MCF 10A (cell line): ENCODE measurements at regions not wholly inside any gene's neighbourhood (a gene's known extent, or its start where the extent isn't known, plus 50 kb on each side); places are given as distances from the start of the nearest gene placed in this dataset.

Experiments
- BruUV-seq: library from RNA; stranded (reverse); fragments of 400-500 nt; replicated peaks from 2 replicates; lab custom pipeline; 2021; lab: Mats Ljungman, UMichigan
- CTCF ChIA-PET: fragments of 300-600 bp; sonication (Branson Sonifier 250); formaldehyde crosslinking; extraction: SDS; loops from one replicate; lab custom pipeline; 2021; ENCODE audit warnings: antibody characterized with exemption, inconsistent platforms; lab: Yijun Ruan, JAX
- POLR2A ChIA-PET: fragments of 300-600, 350-650 bp; sonication (Branson Sonifier 250); formaldehyde crosslinking; extraction: SDS; loops from one replicate; lab custom pipeline; 2020; ENCODE audit warnings: antibody characterized with exemption, inconsistent platforms; lab: Yijun Ruan, JAX
- DNase-seq: peaks from one replicate; pipeline ENCODE4 v3.0.0-alpha.2; 2018; ENCODE audit not compliant: unreplicated experiment
- H3K27ac Mint-ChIP-seq: one replicate; pipeline ENCODE4 v1.8.0; 2022; ENCODE audit warnings: mild to moderate bottlenecking, low read depth, mixed read lengths; ENCODE audit not compliant: unreplicated experiment
- H3K27me3 Mint-ChIP-seq: one replicate; pipeline ENCODE4 v1.8.0; 2022; ENCODE audit warnings: mixed read lengths; ENCODE audit not compliant: insufficient read depth, unreplicated experiment
- H3K36me3 Mint-ChIP-seq: one replicate; pipeline ENCODE4 v1.8.0; 2022; ENCODE audit warnings: mild to moderate bottlenecking, moderate library complexity, mixed read lengths; ENCODE audit not compliant: insufficient read depth, unreplicated experiment
- H3K4me1 Mint-ChIP-seq: one replicate; pipeline ENCODE4 v1.8.0; 2022; ENCODE audit warnings: mixed read lengths; ENCODE audit not compliant: insufficient read depth, unreplicated experiment
- H3K4me3 Mint-ChIP-seq: one replicate; pipeline ENCODE4 v1.8.0; 2022; ENCODE audit warnings: mild to moderate bottlenecking, moderate library complexity, mixed read lengths; ENCODE audit not compliant: unreplicated experiment
- H3K9me3 Mint-ChIP-seq: one replicate; pipeline ENCODE4 v1.8.0; 2022; ENCODE audit warnings: mixed read lengths; ENCODE audit not compliant: unreplicated experiment
- intact Hi-C: fragments of 100-400 bp; cut with micrococcal nuclease; formaldehyde crosslinking; loops from 2 replicates; pipeline ENCODE4 v1.14.1; 2022
- TF ChIP-seq, protein P1 (sequence below): fragments of 200-600 bp; IDR thresholded peaks from one replicate; pipeline ENCODE4 v1.8.0; 2022; ENCODE audit warnings: antibody characterized with exemption, mild to moderate bottlenecking; ENCODE audit not compliant: unreplicated experiment

DNA sequence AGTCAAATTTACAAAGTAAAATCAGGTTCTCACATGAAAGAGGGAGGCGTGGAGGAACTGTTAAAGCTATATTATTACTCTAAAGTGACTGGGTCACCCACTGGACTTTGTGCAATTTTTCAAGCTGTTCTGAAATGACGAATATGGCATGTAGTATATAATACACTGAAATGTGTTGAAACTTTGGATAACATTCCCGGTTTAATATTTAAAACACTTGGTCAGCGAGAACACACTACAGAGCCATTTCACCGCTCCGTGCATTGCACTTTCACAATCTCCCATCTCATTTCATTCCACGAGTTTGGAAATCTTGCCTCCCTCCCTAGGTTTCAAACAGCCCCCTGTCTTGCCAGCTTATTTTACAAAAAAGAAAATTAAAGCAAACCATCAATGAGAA, 337.9 kb downstream of the WDR11 start:
- ChIA-PET POLR2A (no interaction called here), CTCF (no interaction called here)
- no peak overlapping the region for H3K27ac Mint-ChIP-seq
- no peaks in the 10 kb centered on the region for H3K9me3 Mint-ChIP-seq
- no peaks in the 10 kb centered on the region for H3K36me3 Mint-ChIP-seq
- no peak overlapping the region for H3K4me3 Mint-ChIP-seq
- no TSS peak for BruUV-seq
- DNase-seq: no peak
- TF ChIP-seq, protein P1, sequence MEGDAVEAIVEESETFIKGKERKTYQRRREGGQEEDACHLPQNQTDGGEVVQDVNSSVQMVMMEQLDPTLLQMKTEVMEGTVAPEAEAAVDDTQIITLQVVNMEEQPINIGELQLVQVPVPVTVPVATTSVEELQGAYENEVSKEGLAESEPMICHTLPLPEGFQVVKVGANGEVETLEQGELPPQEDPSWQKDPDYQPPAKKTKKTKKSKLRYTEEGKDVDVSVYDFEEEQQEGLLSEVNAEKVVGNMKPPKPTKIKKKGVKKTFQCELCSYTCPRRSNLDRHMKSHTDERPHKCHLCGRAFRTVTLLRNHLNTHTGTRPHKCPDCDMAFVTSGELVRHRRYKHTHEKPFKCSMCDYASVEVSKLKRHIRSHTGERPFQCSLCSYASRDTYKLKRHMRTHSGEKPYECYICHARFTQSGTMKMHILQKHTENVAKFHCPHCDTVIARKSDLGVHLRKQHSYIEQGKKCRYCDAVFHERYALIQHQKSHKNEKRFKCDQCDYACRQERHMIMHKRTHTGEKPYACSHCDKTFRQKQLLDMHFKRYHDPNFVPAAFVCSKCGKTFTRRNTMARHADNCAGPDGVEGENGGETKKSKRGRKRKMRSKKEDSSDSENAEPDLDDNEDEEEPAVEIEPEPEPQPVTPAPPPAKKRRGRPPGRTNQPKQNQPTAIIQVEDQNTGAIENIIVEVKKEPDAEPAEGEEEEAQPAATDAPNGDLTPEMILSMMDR: no peak
- H3K4me1 Mint-ChIP-seq: no peaks in the 10 kb centered on the region
- H3K27me3 Mint-ChIP-seq: no peaks in the 10 kb centered on the region
- intact Hi-C loops: loop anchor here (10.0 kb wide), 1 partner anchor 546 kb away; no protein-coding TSS in a partner anchor

DNA sequence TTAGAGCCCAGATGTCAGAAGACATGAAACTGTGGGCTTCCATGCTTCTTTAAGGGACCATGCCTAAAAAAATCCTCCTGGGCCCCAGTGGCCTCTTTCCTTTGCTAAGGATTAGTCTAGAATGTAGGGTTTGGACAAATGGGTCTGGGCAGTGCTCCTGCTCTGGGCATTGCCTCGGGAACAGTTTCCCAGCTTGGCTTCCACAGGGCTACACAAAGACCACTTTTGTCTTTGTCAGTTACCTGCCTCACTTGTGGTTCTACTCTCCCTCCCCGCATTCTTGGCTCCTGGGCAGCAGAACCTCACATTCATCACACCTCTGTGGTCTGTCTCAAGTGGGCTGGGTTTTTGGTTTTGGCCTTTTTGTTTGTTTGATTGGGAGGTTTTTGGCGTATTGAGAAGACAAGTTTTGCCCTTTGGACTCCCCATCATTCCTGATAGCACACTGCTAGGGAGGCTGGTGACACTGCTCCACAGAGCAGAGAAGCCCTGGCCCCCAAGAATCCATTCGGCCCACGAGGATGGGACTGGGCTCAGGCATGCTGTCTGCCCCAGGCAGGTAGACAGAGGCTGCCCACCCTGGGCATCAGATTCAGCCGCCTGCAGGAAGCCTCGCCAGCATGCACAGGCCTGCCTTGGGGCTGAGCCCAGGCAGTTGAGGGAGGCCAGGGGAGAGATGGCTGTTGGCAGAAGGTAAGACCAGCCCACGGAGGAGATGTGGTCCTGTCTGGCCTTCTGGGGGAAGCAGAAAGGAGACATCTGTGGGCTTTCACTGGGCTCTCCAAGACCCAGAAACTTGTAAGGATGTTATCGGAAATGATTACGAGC, 343.7 kb downstream of the WDR11 start:
- TF ChIP-seq, protein P1: no peak
- intact Hi-C loops: no loop called here
- Mint-ChIP-seq H3K9me3 (no peaks in the 10 kb centered on the region), H3K4me1 (no peaks in the 10 kb centered on the region), H3K27me3 (peaks cover 10% of the 10 kb centered on the region), H3K27ac (no peak overlapping the region), H3K36me3 (no peaks in the 10 kb centered on the region), H3K4me3 (no peak overlapping the region)
- no TSS peak for BruUV-seq
- POLR2A ChIA-PET: no interaction called here
- no peak for DNase-seq
- CTCF ChIA-PET: interaction anchor here (0.7 kb wide), 1 partner anchor 106 kb away, joined by 3 read pairs; no protein-coding TSS in a partner anchor

DNA sequence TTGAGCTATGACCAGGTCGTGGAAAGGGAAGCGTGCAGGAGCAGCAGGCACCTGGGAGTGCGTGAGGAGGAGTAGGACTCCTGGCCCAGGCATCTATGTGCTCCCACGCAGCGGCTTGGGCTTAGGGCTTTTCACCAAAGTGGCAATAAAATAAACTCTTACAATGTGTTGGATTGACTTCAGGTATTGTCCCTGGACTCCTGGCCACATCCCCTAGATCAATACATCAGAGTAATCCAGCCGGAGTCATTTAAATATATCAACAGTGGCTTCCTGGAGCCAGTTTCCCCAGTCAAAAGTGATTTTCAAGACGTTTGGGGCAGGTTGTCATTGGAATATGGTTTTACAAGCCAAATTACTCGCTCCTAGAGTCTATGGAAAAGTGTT, 344.4 kb downstream of the WDR11 start:
- Mint-ChIP-seq H3K36me3 (no peaks in the 10 kb centered on the region), H3K27ac (no peak overlapping the region), H3K27me3 (peaks cover 17% of the 10 kb centered on the region), H3K9me3 (no peaks in the 10 kb centered on the region), H3K4me3 (no peak overlapping the region), H3K4me1 (no peaks in the 10 kb centered on the region)
- ChIA-PET POLR2A (no interaction called here), CTCF (no interaction called here)
- TF ChIP-seq, protein P1: no peak
- BruUV-seq: no TSS peak
- DNase-seq: no peak
- intact Hi-C loops: no loop called here

GRCh38 chr10:121199081-121199480, 347.9 kb downstream of the WDR11 start:
- Mint-ChIP-seq H3K4me1 (no peaks in the 10 kb centered on the region), H3K9me3 (no peaks in the 10 kb centered on the region), H3K27me3 (peaks cover 21% of the 10 kb centered on the region), H3K4me3 (no peak overlapping the region), H3K27ac (no peak overlapping the region), H3K36me3 (no peaks in the 10 kb centered on the region)
- TF ChIP-seq, protein P1: no peak
- no TSS peak for BruUV-seq
- ChIA-PET CTCF (no interaction called here), POLR2A (no interaction called here)
- no peak for DNase-seq
- intact Hi-C loops: no loop called here
